Dedifferentiated amniotic fluid mesenchymal stem cell (primary cell): ENCODE measurements at regions not wholly inside any gene's neighbourhood (a gene's known extent, or its start where the extent isn't known, plus 50 kb on each side); places are given as distances from the start of the nearest gene placed in this dataset.
"Not testable (repeated sequence)": the region's sequence is repeated elsewhere in the genome, so short reads cannot be mapped to it uniquely, and the experiment has no call there.

Experiments used
- DNase-seq: peaks from one replicate; pipeline ENCODE4 v3.0.0-alpha.2; 2016; ENCODE audit errors: extremely low spot score

DNA sequence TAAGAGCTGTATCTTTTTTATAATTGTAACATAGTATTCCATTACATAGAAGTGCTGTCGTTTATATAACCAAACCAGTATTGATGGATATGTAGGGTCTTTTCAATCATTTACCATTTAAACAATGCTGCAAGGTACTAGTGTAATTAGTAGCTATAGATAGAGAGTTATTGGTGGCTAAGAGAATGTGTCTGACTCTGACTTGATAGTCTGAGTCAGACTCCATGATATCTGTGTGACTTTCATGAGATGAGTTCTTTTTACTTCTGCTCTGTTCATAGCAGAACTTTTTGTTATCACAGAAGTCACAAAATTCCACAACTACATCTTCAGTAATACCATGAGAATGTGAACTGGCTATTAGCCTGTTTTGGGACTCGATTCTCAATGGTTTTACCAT, 150.6 kb downstream of the FHIP1A start:
- no peak for DNase-seq

DNA sequence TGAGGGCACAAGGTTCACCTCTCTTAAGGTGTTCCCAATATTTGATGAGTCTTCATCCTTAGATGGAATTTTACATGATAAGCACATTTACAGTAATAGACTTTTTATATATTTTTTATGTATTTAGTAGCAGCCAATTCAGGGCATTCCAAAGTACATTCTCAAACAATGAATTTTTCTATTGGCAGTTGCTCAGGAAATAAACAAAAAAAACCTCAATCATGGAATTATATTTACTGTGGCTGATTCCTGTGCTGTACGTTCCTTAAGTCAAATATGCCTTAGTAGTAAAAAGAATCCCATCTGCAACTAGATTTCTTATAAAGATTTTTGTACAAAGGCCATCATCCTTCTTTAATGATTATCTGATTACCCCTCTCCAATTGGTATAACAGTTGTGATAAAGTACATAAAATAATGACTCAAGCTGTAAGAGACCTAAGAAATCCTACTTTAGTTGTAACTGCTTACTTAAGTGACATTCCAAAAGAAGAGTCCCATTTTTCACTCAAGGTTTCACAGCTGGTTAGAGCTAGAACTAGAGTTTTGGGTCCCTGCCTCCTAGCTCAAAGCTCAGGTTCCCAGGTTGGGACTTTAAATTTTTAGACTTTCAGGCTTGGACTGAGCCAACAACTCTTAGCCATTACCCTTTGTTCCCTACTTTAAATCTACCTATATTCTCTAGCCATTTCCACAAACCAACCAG, 152.7 kb downstream of the FHIP1A start:
- DNase-seq, result peak; percentile 64

GRCh38 chr4:151563194-151563593, 154.2 kb downstream of the FHIP1A start:
- DNase-seq, result no peak

GRCh38 chr4:151564321-151564720, 155.3 kb downstream of the FHIP1A start:
- no peak for DNase-seq

DNA sequence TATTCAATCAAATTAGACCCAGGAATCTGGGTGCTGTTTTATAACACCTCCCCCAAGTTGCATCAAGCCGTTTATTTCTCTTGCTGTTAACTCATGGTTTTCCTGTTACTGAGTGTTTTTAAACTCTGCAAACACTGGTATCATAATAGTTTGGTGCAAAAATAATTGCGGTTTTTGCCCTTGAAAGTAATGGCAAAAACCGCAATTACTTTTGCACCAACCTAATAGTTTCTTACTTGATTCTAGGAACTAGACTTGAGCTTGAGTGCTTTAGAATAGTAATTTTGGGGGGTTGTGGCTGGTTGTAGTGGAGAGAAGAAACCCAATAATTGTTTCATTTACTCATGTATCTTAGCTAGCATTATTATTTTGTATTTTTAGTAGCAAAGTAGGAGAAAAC, 156.6 kb downstream of the FHIP1A start:
- no peak for DNase-seq

DNA sequence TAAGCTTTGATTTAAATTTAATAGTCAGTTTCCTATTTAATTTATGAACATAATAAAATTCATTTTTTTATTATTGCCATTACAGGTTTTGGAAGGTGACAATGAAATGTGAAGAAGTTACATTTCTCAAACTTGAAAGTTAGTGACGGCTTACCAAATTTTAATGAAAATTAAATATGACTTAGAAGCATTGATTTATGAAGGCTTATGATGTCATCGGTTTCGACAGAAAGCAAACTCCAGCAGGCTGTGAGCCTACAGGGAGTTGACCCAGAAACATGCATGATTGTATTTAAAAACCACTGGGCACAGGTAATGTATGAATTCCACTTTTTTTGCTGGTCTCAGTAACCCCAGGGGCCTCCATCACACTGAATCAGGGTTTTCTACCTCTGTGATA, 157.1 kb downstream of the FHIP1A start:
- no peak for DNase-seq

- no peak for DNase-seq
Measured at GRCh38 chr4:151567056-151567455, 158.1 kb downstream of the FHIP1A start.

GRCh38 chr4:151568966-151569365, 160.0 kb downstream of the FHIP1A start:
- no peak for DNase-seq

- DNase-seq, result no peak
Measured at GRCh38 chr4:151569650-151570049, 160.7 kb downstream of the FHIP1A start.

DNA sequence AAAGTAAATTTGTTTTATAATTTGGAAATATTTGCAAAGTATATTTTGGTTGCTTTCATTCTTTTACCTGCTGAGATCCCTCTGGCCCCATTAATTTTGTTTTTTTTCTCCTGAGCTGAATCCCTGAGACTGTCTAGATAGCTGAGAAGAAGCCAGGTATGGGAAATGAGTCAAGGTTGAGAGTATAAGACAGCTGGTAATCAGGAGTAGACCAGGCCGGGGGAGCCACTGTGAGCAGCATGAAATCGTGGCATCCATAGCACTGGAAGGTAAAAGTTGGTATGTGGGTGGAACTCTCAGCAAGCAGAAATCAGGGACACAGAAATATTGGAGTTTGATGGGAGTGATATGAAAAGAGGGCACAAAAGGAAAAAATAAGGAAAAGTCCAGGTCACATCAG, 164.5 kb downstream of the FHIP1A start:
- DNase-seq, result no peak

DNA sequence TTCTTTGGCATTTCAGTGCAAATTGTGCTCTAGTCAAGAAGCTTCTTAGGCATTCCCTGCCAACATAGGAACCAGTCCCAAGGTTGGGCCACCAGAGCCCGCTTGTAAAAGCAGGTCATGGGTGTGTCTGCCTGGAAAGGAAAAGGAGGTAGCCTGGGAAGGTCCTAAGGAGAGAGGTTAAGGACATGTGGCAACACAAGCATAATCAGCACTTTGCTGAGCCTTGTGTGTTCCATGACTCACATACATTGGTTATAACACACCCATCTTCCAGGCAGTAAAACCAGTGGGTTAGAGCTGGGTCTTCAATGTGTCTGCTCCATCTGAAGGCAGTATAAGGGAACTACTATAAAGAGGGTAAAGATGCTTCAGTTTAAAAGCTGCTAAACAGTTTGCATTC, 165.0 kb downstream of the FHIP1A start:
- DNase-seq, result no peak

DNA sequence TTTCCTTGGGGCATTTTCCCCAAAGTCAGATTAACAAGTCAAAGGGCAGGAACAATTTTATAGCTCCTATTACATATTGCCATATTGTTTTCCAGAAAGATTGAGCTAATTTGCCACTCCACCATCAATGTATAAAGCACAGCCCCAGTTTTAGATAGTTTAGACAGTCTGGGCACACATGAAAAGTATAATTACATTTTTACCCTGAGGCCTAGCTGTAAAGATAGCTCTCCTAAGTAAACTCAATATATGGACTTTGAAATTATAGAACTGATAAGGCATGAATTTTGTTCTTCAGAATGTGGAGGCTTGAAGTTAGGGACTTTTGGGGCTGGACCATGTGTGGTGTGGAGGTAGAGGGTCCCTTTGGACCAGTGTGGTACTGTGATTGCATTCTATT, 166.0 kb downstream of the FHIP1A start:
- no peak for DNase-seq

GRCh38 chr4:151575646-151576045, 166.7 kb downstream of the FHIP1A start:
- DNase-seq, result no peak

GRCh38 chr4:151576627-151577026, 167.7 kb downstream of the FHIP1A start:
- DNase-seq, result no peak

- no peak for DNase-seq
Measured at GRCh38 chr4:151581570-151581969, 172.6 kb downstream of the FHIP1A start.

GRCh38 chr4:151582098-151582497, 173.1 kb downstream of the FHIP1A start:
- DNase-seq, result no peak

- DNase-seq, result no peak
Measured at GRCh38 chr4:151583157-151583914, 174.4 kb downstream of the FHIP1A start.

DNA sequence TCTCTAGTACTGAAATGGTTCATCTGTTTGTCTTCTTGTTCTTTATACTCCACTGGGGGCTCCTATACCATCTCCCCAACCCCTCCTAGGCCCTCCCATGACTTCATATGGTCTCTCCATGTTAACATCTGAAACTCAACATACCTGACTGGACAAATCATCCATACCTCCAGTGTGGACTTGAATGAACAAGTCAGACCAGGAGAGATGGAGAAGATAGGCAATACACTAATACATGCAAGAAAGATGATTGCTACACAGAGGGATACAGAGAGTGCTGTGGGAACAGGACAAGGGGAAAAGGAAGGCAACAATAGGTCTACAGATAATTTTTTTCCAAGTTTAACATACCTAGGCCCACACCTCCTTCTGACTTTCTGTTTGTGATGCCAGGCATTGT, 175.1 kb downstream of the FHIP1A start:
- DNase-seq, result no peak

DNA sequence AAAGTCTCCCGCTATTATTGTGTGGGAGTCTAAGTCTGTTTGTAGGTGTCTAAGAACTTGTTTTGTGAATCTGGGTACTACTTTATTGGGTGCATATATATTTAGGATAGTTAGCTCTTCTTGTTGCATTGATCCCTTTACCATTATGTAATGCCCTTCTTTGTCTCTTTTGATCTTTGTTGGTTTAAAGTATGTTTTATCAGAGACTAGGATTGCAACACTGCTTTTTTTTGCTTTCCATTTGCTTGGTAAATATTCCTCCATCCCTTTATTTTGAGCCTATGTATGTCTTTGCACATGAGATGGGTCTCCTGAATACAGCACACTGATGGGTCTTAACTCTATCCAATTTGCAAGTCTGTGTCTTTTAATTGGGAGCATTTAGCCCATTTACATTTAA, 165.2 kb downstream of the GATB start:
- DNase-seq, result not testable (repeated sequence)

- DNase-seq, result not testable (repeated sequence)
Measured at GRCh38 chr4:151597691-151598090, 163.1 kb downstream of the GATB start.

- no peak for DNase-seq
Measured at GRCh38 chr4:151599863-151600262, 160.9 kb downstream of the GATB start.

DNA sequence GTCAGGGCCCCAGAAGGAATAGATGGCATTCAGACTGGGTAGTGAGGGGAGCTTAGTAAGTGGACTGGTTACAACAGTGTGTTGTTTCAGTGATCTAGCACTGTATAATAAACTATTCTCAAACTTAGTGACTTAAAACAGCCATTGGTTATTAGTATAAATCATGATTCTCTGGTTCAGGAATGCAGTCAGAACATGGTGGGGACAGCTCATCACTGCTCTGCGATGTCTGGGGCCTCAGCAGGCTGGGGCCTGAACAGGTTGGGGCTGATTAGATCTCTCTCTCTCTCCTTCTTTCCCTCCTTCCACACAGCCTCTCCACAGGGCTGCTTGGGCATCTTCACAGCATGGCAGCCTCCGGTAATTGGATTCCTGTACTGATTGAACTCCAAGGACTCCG, 160.4 kb downstream of the GATB start:
- DNase-seq, result no peak

DNA sequence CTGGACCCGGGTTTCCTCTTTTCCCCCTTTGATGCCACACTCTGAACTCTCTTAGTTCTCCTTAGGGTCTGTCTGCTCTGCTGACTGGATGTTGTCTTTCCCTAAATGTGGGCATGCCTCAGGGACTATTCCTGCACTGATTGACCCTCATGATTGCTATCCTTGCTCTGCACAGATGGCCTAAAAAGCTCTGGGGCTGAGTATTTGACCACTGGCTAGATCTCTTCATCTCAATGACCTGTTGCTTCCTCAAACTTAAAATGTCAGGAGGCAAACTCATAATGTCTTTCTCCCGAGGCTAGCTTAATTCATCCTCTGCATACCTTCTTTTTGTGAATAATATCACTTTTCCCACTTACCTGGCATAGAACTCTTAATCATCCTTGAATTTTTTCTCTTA, 157.4 kb downstream of the GATB start:
- DNase-seq, result no peak

GRCh38 chr4:151604238-151604637, 156.6 kb downstream of the GATB start:
- peak; percentile 43 for DNase-seq
